NCI-H2107 (cell line): ENCODE measurements at regions not wholly inside any gene's neighbourhood (a gene's known extent, or its start where the extent isn't known, plus 50 kb on each side); places are given as distances from the start of the nearest gene placed in this dataset.
"Not testable (repeated sequence)": the region's sequence is repeated elsewhere in the genome, so short reads cannot be mapped to it uniquely, and the experiment has no call there.

ENCODE experiments used
- DNase-seq: peaks from one replicate; lab custom pipeline; 2025; lab: John Stamatoyannopoulos, UW

DNA sequence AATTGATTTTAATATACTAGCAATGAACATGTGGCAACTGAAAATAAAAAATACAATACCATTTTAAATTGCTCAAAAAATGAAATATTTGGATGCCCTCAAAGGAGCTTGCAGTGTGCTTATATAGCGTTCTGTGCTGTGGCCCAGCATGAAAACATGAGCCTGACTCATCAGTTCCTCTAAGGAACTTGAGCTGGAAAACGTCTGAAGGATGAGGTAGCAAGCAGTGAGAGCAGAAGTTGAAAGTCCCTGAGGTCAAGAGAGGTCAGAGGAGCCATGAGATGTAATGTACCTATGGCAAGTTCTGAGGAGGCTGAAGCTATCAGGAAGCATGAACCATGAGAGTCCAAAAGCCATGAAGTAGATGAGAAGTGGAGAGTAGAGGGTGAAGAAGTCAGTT, 59.7 kb downstream of the HMGB3 start:
- no peak for DNase-seq

DNA sequence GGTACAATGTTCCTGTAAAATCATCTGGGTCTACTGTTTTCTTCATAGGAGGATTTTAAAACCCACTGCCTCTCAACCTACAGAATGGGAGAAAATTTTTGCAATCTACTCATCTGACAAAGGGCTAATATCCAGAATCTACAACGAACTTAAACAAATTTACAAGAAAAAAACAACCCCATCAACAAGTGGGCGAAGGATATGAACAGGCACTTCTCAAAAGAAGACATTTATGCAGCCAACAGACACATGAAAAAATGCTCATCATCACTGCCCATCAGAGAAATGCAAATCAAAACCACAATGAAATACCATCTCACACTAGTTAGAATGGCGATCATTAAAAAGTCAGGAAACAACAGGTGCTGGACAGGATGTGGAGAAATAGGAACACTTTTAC, 83.2 kb downstream of the HMGB3 start:
- not testable (repeated sequence) for DNase-seq

DNA sequence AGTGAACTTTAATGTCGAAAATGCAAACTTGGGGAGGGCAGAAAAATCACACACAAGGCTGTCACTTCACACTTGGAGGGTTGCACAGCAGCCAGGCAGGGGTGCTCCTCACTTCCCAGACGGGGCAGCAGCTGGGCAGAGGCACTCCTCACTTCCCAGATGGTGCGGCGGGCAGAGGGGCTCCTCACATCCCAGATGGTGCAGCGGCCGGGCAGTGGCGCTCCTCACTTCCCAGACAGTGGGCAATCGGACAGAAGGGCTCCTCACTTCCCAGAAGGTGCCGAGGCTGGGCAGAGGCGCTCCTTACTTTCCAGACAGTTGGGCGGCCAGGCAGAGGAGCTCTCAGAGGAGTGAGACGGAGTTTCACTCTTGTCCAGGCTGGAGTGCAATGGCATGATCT, 90.6 kb downstream of the HMGB3 start:
- no peak for DNase-seq

DNA sequence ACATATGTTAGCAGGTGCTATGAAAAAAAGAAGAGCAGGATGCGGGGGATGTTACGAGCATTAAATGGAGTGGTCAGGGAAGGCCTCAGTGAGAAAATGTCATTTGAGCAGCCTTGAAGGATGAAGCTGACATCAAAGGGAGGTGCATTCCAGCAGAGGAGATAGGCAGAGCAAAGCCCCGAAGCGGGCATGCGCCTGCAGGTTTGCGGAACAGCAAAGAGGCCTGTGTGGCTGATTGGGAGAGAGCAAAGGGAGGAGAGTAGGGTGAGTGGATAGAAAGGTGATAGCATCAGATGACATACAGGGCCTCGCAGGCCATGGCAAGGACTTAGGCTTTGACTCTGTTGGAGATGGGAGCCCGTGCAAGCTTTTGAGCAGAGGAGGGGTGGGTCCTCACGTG, 95.4 kb upstream of the GPR50 start:
- no peak for DNase-seq

DNA sequence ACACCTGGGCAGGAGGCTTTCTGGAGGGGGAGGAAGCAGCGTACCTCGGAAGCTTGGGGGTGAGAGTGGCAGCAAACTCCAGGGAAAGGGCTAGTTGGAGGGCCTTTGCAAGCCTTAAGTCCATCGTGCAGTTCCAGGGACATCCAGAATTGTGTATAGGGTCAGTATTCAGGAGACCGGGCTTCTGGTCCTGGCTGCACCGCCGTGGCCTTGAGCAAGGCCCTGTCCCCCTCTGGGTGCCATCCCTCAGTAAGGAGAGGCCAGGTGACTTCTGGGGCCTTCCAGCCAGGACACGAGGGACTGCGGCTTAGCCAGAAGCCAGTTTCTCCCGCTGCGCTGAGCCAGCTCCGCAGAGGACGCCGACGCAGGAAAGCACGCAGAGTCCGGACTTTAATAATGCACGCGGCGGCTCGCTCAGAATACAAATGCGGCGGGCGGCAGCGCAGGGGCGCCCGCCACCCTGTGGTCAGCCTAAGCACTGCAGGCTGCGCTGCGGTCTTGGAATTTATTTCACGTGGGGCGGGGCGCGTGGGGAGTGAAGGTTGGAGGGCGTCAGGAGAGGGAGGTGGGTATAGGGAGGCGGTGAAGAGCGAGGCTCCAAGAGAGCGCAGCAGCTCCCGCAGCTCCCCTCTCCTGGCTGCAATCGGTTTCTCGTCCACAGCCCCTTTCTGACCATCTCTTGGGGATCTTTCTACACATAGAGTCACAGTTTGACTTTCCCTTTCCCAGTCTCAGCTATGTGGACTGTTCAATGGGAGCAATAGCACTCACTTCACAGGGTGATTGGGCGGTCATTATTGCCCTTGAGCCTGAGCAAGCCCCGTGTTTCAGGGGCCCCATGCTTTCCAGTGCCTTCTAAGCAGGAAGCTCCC, 94.1 kb upstream of the GPR50 start:
- DNase-seq = peak; percentile 60

DNA sequence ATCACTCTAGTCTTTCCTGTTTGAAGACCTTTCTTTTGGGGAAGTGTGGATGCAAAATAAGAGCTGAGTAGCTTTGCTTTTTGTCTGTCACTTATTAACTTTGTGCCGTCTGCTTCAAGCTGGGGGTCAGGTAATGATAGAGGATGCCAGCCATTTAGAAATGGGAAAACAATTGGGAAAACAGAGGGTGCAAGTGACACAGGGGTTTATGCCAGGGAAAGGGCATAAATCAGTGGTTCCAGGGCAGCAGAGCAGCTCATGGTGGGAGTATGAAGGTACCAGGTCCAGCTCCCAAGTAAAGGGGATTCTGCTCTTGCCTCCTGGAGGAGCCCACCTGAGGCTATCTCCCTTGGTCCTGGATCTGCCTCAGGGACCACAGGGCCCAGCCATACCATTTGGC, 91.9 kb upstream of the GPR50 start:
- DNase-seq = no peak

DNA sequence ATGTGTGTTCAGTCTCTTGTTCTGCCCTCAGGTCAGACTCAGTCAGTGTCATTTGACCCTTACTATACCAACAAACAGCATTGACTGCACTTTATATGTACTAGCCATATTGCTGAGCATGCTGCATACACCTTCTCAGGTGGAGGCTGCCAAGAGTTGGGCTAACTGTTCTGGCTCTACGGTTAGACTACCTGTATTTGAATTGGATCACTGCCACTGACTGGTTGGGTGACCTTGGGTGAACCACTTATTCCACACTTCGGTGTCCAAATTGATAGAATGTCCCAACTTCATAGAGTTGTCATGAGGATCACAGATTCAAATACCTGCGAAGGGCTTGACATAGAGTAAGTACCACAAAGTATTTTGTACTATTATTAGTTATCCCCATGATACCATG, 91.2 kb upstream of the GPR50 start:
- DNase-seq = no peak

DNA sequence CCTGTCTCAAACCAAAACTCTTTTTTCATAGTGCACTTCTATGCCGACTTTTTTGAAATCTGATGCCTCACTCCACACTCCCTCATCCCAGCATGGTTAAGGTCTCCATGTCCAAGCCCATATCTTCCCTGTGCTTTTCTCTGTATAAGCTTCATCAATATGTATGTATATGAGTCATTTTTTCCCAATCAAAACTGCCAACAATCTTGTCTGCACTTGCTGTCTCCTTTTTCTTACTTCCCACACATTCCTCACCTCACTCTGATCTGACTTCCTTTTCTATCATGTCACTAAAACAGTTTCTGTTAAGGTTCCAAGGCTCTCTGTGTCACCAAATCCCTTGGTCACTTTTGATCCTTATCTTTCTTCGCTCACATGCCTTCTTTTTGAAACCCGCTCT, 88.2 kb upstream of the GPR50 start:
- no peak for DNase-seq

DNA sequence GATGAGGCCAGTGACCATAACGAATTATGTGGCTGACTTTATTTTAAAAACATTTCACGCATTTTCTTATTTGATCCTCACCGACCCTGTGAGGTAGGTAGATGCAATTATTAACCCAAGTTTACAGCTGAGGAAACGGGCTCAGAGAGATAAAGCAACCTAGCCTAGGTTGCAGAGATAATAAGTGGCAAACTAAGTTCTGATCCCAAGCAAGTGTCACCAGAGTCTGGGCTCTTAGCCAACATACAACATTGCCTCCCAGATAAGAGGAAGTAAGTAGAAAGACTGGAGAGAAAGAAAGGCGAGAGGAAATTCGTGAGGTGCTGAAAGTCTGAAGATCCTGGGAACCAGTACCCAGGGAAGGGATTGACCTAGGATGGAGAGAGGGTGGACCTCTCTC, 77.4 kb upstream of the GPR50 start:
- no peak for DNase-seq

DNA sequence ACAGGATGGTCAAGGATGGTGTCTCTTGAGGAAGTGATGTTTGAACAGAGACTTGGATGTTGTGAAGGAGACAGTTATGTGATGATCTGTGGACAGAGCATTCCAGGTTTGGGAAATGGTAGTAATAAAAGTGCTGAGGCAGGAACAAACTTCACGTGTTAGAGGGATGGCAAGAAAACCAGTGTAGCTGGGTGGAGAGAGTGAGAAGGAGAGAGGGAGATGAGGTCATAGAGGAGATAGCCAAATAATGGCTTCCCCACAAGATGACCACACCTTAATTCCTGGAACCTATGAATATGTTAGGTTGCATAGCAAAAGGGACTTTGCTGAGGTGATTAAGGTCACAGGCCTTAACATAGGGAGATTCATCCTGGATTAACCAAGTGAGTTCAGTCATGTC, 75.6 kb upstream of the GPR50 start:
- DNase-seq = no peak

DNA sequence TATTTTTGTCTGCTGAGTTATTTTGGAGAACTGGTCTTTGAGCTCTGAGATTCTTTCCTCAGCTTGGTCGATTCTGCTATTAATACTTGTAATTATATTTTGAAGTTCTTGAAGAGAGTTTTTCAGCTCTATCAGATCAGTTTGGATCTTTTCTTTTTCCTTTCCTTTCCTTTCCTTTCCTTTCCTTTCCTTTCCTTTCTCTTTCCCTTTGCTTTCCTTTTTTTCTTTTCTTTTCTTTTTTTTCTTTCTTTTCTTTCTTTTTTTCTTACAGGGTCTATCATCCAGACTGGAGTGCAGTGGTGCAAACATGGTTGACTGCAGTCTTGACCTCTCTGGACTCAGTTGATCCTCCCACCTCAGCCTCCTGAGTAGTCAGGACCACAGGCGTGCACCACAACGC, 63.2 kb upstream of the GPR50 start:
- DNase-seq = not testable (repeated sequence)
